SHP77 (cell line): ENCODE measurements at regions not wholly inside any gene's neighbourhood (a gene's known extent, or its start where the extent isn't known, plus 50 kb on each side); places are given as distances from the start of the nearest gene placed in this dataset.
"Not testable (repeated sequence)": the region's sequence is repeated elsewhere in the genome, so short reads cannot be mapped to it uniquely, and the experiment has no call there.

Experiments
- DNase-seq, 2 experiments: peaks; one replicate each; lab custom pipeline; 2025; lab: John Stamatoyannopoulos, UW

DNA sequence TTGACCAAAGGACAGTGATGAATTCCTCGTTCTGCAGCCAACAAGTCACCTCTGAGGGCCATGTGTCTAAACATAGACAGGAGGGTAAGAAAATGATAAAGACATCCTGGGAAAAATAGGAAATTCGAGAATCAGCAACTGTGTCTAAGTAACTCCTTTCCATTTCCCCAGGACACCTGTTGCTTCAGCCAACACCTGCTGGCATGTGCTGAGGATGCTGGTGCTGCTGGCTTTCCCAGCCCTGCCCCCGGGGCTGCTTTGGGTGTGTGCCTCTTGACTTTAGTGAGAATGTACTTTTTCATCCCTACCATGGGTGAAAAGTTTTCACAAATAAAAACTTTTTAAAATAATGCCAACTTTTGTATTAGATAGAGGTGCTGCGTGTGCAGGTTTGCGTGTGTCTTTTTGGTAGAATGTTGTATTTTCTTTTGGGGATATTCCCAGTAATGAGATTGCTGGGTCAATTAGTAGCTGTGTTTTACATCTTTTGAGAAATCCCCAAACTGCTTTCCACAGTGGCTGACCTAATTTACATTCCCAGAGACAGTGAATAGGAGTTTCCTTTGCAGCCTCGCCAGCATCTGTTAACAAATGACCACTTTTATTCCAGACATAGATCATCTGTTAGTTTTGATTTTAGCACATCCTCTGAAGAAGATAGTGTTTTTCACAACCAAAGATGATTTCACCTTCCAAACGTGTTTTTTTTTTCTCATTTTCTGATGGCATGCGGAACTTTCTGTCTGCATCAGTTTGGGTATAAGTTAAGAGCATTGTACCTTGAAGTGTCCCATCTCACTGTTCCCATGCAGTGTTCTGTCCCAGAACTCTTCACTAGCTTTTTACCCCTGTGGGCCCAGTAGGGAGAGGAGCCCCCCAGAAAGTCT, 104.2 kb upstream of the ACBD5 start:
- DNase-seq, result no peak

DNA sequence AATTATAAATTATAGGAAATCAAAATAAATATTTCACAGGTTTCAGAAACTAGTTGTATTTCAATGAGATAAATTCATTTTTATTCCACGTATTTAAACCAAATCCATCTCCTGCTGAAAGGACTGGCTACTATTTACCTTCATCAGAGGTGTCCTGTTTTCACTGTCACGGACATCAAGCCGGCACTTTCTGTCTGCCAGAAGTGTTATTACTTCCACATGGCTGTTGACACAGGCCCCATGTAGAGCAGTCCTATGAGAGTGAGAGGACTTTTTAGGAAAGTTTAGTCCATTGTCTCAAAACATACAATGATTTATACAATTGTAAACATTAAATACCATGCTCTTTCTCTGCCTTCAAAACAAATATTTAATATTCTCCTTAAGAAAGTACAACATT, 100.4 kb upstream of the ACBD5 start:
- DNase-seq, result peak in 1 of 2 experiments; percentile 10

DNA sequence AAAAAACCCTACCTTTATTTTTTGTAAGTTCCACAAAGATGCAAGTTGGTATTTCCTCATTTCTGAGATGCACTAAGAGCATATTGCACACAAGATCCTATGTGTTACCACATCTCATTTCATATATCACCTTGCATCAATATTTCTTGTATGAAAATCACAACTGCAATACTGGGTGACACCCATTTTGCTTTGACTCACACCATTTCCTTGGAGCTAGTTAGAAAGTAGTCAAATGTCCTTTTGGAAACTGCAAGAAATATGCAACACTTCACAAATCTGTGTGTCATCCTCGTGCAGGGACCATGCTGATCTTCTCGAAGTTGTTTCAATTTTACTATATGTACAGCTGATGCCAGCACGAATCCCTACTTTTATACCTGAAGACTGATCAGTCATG, 94.6 kb upstream of the ACBD5 start:
- DNase-seq, result not testable (repeated sequence)

DNA sequence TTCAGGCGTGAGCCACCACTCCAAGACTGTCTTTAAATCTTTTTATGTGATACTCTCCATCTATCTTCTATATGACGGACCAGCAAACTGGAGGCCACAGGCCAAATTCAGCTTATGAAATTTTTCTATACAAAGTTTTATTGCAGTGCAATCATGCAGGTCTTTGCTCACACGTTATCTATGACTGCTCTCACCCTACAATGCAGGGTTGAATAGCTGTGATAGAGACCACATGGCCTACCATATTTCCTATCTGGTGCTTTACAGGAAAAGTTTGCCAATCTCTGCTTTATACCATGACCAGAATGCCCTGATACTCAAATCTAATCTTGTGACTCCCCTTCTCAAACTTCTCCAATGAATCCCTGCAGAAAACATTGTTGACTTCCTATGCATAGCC, 89.5 kb upstream of the ACBD5 start:
- DNase-seq, result no peak

DNA sequence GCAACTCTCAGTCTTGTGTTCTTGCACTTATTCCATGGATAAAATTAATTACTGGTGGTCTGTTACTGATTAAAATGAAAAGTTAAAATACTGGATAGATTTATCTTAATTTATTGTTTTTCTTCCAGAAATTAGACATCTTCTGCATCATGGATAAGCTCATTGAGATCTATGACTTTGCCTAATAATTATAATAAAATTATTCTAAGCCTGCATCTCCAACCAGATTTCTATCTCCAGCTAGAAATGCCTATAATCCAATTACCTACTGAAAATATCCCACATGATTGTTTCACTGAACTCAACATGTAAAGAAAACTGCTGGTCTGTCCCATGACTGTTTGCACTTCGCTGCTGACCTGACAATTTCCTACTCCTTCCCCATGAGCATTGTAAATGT, 88.3 kb upstream of the ACBD5 start:
- DNase-seq, result no peak

DNA sequence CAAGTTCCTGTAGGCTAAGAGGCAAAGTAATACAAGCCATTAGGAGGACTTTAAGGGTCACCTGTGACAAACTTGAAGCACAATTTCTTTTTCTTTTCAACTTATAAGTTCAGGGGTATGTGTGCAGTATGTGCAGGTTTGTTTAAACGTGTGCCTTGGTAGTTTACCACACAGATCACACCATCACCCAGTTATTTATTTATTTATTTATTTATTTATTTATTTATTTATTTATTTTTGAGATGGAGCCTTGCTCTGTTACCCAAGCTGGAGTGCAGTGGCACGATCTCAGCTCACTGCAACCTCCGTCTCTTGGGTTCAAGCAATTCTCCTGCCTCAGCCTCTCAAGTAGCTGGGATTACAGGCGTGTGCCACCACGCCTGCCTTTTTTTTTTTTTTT, 86.2 kb upstream of the ACBD5 start:
- DNase-seq, result not testable (repeated sequence)

DNA sequence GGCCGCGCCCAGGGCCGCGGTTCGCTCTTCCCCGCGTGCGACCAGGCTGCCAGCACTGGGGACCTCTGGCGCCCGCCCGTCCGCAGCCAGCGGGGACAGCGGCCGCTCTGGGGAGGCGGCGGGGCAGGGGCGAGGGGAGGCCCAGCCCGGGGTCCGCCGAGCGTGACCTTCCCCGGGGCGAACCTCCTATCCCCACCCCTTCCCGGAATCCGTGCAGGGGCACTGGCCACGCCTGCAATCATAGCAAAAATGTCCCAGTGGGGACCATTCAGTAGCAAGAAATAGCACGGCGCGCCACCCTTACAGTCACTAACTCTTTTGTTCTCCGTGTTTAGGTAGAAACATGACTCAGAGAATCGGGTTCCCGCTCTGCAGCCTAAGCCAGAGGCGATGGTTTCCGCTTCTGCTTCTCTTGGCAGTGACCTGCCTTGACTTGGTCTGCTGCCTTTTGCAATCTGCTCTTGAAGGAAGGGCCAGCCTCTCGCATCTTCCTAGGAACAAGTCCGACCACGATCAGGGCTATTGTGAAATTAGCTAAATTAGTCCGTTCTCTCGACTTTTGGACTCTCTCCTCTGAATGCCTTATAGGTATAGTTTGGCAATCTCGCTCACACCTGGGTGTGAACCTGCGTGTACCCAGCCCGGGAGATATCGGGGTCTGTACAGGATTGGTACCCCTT, 79.3 kb upstream of the ACBD5 start:
- no peak for DNase-seq

DNA sequence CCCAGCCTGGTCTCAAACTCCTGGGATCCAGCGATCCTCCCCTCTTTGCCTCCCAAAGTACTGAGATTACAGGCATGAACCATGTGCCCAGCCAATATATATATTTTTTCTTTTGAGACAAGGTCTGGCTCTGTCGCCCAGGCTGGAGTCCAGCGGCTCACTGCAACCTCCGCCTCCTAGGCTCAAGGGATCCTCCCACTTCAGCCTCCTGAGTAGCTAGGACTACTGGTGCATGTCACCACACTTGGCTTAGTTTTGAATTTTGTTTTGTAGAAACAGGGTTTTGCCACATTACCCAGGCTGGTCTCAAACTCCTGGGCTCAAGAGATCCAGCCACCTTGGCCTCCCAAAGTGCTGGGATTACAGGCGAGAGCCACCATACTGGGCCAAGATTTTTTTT, 78.5 kb upstream of the ACBD5 start:
- not testable (repeated sequence) for DNase-seq

DNA sequence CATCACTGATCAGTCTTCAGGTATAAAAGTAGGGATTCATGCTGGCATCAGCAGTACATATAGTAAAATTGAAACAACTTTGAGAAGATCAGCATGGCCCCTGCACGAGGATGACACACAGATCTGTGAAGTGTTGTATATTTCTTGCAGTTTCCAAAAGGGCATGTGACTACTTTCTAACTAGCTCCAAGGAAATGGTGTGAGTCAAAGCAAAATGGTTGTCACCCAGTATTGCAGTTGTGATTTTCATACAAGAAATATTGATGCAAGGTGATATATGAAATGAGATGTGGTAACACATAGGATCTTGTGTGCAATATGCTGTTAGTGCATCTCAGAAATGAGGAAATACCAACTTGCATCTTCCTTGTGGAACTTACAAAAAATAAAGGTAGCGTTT, 74.5 kb upstream of the ACBD5 start:
- not testable (repeated sequence) for DNase-seq

DNA sequence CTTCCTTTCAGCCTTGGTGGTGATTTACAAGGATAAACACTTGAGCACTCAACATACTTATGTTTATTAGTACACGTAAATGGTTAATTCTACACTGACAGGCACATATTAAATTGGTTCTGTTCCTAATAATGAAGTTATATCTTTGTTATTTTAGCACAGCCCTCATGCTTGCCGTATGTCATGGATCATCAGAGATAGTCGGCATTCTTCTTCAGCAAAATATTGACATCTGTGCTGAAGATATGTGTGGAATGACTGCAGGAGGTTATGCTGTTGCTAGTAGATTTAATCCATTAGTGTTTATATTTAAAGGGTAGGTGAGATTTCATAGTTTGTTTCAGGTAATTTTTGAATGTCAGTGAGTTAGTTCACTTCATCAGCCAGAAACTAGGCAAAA, 73.0 kb upstream of the ACBD5 start:
- DNase-seq, result not testable (repeated sequence)

DNA sequence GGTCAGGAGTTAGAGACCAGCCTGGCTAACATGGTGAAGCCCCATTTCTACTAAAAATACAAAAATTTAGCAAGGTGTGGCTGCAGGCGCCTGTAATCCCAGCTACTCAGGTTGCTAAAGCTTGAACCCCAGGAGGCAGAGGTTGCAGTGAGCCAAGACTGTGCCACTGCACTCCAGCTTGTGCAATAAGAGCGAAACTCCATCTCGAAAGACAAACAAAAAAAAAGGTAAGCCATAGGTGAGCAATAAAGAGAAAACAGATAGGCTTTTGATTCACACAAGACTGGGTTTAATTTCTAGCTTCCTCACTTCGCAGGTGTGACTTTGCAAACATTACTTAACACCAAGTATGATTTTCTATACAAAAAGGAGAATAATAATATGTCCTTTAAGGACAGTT, 72.3 kb upstream of the ACBD5 start:
- DNase-seq, result no peak

DNA sequence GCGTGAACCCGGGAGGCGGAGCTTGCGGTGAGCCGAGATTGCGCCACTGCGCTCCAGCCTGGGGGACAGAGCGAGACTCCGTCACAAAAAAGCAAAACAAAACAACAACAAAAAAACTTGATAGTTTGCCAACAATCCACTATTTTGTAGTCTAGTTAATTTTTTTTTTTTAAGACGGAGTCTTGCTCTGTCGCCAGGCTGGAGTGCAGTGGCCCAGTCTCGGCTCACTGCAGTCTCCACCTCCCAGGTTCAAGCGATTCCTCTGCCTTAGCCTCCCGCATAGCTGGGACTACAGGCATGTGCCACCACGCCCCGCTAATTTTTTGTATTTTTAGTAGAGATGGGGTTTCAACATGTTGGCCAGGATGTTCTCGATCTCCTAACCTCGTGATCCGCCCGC, 71.2 kb upstream of the ACBD5 start:
- not testable (repeated sequence) for DNase-seq

DNA sequence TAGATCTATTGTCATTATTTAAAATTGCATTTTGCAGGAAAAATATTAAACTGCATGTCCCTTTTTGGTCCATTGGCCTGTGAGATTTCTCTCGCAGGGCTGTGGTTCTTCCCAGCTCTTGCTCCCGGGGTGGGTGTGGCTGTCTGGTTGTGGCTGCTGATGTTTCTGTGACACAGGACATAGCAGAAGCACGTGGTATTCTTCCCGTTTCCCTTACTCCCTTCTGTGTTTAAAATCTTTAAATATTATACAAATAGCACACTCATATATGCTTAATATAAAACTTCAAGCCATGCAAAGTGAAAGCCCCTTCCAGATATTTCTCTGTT, 57.9 kb upstream of the ACBD5 start:
- peak in 1 of 2 experiments; percentile 26 for DNase-seq

DNA sequence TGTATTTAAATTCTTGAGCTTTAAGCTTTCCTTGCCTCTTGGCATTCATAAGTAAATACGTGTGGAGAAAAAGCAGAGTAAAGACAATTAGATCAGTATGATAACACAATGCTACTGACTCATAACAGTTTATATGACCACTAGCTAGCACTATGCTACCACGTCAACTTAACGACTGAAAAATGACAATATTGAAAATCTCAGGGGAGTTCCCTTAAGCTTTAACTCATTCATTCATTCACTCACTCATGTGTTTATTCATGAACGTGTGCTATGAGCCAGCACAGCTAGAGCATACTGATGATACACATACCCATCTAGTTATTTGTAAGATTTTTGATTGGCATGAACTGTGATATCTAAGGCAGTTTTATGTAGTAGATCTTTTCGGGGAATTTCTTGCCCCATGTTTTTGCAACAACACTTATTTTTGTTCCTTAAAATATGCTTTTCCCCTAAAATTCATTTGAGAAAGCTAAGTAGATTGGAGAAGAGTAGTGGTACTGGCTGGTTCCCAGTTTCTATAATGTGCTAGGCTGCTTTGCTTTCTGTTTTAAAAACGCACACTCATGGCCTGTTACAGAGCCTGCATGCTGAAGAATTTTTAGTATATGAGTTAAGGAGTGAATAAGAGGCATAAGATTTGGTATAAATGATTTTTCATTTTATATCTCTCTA, 57.4 kb upstream of the ACBD5 start:
- DNase-seq, result no peak

DNA sequence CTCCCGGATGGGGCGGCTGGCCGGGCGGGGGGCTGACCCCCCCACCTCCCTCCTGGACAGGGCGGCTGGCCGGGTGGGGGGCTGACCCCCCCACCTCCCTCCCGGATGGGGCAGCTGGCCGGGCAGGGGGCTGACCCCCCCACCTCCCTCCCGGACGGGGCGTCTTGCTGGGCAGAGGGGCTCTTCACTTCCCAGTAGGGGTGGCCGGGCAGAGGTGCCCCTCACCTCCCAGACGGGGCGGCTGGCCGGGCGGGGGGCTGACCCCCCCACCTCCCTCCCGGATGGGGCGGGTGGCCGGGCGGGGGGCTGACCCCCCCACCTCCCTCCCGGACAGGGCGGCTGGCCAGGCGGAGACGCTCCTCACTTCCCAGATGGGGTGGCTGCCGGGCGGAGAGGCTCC, 55.7 kb upstream of the ACBD5 start:
- not testable (repeated sequence) for DNase-seq

DNA sequence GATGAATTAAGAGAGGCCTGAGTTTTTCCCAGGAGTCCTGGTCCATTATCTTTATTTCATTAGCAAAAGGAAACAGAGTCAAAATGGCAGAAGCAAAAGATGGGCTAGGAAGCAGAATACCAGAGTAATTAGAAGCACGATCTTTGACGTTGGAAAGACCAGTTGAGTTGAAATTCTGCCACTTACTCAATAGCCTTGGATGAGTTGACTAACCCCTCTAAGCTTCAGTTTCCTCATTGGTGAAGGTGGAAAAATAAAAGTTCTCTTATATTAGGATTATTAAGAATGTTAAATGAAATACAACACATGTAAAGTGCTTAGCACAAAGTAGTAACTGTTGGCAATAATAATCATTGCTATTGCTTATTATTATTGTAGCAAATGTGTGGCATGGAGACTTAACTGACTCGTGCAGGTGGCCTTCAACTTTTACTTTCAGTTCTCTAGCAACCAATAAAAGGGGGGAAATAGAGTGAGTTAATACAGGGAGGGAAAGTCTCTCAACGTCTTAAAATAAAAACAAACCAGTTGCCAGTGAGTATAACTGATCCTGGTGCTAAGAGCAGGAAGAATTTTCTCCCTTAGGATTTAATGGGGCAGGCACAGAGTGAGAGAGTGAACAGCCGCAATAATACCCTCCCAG, 50.8 kb upstream of the ACBD5 start:
- DNase-seq, result not testable (repeated sequence)
